KG1 (cell line): ENCODE measurements at regions not wholly inside any gene's neighbourhood (a gene's known extent, or its start where the extent isn't known, plus 50 kb on each side); places are given as distances from the start of the nearest gene placed in this dataset.

Source experiments
- DNase-seq: peaks from one replicate; lab custom pipeline; 2025; lab: John Stamatoyannopoulos, UW

DNA sequence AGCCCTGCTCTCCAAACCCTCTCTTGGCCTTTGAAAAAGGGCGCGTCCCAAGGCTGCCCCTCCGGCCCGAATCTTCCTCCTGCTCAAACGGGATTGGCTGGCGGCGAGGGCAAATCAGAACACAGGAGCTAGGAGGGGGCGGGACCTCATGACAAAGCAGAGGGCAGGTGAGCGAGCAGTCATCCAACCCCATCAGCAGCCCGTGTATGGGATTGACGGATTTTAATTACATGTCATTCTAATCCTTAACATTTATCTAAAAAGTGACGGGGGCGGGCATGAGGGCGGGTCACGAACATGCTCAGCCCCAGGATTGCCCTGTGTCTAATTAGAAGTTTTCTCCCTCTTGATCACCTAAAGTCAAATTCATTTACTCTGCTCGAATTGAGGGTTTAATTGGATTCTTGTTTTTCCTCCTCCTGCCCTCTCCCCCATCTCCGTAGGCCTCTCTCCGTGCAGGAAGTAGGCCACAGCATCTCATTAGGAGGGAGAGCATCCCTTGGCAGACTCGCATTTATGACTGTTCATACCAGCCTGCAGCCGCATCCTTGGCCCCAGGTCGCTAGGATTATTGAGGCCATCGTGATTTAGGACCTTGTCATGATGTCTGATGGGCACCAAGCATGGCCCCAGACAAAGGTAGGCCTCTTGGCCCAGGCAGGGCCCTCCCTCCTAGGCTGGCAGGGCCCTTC, 147.1 kb downstream of the CHST1 start:
- no peak for DNase-seq

DNA sequence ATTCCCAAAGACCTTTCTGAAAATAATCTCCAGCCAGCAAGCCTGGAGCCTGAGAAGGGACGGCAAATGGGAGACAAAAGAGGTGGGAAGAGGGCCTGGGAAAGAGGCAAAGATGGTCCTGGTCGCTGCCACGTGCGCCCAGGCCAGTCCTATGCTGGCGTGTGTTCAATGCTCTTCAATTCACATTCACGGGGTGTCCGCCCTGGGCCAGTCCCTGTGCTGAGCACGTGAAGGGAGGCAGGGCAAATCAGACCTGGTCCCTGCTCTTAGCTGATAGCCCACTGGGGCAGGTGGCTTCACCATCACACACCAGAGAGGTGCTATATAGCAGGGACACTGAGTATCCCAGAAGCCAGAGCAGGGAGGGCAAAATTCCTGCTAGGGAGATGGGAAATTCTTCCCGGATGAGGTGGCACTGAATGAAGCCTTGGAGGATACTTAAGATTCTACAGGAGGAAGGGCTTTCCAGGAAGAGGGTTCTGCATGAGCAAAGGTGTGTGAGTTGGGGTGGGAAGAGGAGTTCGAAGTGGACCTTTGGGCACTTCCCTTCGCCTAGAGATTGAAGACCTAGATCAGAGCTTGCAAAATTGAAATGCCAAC, 148.2 kb downstream of the CHST1 start:
- no peak for DNase-seq

DNA sequence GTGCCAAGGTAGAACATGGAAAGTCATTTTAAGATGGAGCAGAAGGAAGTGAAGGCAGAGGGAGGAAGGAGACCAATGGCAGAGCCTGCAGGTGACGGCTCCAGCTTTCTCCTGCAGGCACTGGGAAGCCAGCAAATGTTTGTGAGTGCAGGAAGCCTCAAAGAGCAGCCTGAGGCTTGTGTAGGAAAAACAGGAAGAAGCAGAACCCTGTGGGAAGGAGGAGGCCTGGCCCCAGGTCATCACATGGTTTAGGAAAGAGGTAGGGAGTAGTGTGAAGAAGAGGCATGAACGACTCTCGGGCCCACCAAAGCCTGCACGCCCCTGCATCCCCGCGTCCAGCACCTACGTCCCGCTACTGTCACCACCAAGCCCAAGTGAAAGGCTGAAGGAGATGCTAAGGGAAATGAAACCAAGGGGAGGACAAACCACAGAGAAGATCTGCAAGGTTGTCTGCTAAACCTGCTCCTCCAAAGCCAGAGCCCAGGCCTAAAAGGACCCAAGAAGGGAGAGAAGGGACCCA, 151.5 kb downstream of the CHST1 start:
- DNase-seq = no peak

GRCh38 chr11:45512471-45513148, 152.8 kb downstream of the CHST1 start:
- DNase-seq = no peak

GRCh38 chr11:45511566-45511965, 153.9 kb downstream of the CHST1 start:
- DNase-seq = no peak

DNA sequence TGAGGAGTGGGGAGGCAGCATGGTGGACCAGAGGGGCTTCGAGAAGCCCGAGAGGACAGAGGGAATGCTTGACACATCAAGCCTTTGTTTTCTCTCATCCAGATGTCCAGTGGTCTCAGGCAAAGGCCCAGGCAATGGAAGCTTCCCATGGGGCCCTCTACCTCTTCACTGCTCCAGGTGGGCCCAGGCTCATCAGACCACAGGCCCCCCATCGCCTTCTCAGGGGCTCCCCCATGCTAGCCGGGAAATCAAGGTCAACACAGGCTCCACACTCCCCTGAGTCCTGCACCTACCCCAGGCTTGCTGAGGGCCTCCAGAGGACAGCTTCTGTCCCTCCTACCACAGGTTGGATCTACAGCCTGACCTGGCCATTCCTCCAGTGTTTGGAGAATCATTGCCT, 157.5 kb downstream of the CHST1 start:
- no peak for DNase-seq

DNA sequence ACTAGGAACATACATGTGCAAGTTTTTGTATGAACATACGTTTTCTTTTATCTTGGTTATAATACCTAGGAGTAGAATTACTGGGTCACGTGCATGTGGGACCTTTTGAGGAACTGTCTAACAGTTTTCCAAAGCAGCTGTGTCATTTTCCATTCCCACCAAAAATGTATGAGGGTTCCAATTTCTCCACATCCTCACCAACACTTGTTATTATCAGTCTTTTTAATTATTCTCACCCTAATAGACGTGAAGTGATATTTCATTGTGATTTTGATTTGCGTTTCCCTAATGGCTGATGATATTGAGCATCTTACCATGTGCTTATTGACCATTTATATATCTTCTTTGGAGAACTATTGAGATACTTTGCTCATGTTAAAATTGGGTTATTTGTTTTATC, 162.1 kb downstream of the CHST1 start:
- no peak for DNase-seq

GRCh38 chr11:45502226-45502545, 163.2 kb downstream of the CHST1 start:
- no peak for DNase-seq

- DNase-seq = no peak
Observed at GRCh38 chr11:45501392-45502225, 163.8 kb downstream of the CHST1 start.

DNA sequence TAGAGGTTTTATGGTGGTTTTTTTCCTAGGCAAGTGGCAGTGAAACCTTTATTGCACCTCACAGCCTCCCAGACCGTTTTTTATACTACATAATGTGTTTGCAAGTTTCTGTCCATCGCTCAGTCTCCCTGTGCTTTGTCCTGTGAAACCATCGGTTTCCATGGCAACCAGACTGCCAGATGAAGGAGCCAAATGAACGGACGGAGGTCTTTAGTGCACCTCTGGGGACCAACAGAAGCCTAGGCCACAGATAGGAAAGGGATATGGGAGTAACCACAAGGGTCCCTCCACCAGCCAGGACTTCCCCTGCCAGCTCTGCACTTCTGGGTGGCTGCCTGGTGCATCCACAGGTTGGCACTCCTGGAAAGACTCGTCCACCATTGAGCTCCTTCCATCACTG, 165.0 kb downstream of the CHST1 start:
- no peak for DNase-seq

GRCh38 chr11:45494738-45495137, 170.7 kb downstream of the CHST1 start:
- no peak for DNase-seq

DNA sequence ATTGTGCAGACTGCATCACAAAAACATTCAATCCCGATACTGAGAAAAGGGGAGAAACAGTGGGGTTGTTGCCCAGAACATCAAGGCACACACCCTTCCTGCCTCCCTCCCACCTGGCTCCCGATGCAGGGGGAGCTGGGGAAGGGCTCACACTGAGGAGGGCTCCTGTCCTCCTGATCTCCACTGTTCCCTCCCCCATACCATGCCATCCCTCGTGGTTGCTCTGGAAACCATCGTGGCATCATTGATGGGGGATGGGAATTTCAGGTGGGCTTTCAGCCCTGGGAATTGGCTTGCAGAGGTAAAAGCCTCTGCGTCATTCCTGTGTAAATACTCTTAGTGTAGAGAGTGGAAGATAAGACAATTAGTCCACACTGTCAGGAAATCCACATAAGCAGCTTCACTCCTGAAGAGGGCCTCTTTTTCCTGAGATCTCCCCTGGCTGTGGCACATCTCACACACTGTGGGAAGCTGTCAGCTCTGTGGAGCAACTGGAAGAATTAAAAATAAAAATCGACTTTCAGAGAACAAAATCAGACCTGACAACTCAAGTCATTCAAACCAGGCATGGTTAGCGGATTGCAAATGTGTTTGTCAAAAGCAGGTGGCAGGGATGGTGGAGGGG, 176.0 kb downstream of the CHST1 start:
- no peak for DNase-seq

GRCh38 chr11:45486461-45486860, 179.0 kb downstream of the CHST1 start:
- no peak for DNase-seq

- DNase-seq = no peak
Observed at GRCh38 chr11:45485070-45485707, 180.2 kb downstream of the CHST1 start.

DNA sequence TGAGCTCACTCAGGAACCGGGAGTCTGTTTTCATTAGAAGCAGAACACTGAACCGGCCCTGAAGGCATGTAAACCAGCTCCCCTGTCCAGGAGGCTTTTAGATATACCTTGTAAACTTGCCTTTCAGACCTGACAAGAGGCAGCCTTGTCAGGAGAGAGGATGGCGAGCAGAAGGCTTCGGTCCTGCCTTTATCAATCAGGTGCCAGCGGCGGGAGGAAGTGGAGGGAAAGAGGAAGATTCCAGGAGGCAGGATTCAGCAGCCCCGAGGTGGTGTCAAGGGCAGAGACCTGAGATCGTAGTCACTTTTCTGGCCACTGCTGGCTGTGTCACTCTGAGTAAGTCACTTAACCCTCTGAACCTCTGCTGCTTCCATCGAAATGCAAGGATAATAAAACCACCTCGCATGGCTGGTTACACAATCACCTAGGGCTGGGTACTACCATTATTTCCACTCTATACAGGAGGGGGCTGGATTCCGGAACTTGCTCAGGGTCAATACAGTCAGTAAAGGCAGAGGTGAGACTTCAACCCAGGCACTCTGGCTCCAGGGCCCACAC, 181.0 kb downstream of the CHST1 start:
- DNase-seq = no peak

- DNase-seq = no peak
Observed at GRCh38 chr11:45483416-45483815, 182.0 kb downstream of the CHST1 start.

GRCh38 chr11:45482331-45482730, 183.1 kb downstream of the CHST1 start:
- DNase-seq = no peak

- no peak for DNase-seq
Observed at GRCh38 chr11:45481026-45481425, 184.4 kb downstream of the CHST1 start.

DNA sequence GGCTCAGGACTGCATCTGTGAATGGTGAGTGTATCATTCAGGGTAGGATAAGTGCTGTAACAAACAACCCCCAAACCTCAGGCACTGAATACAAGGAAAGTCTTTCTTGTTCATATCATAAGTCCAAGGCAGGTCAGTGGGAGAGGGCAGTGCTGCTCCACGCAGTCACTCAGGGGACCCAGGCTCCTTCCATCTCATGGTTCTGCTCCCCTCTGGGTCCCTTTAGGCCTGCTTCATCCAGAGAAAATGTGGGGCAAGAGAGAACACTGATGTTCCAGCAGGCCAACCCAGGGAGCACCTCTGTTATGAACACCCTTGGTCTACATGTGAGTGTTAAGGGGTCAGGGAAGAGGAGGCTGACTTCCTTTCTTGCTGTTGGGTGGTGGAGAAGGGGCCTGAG, 187.8 kb downstream of the CHST1 start:
- no peak for DNase-seq

DNA sequence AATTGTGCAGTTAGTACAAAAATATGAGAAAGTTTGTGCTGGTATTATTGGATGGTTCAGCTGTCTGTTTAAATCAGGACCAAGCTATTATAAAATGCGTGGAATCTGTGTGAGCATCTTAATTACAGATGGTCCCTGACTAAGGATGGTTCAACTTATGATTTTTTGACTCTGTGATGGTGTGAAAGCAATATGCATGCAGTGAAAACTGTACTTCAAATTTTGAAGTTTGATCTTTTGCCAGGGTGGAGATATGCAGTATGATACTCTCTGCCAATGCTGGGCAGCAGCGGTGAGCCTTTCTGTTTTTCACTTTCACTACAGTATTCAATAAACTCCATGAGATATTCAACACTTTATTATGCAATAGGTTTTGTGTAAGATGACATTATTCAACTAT, 189.3 kb downstream of the CHST1 start:
- no peak for DNase-seq

GRCh38 chr11:45475173-45475572, 189.0 kb upstream of the SYT13 start:
- DNase-seq = no peak
